Gastroesophageal sphincter (tissue), 4 donors: ENCODE measurements at regions not wholly inside any gene's neighbourhood (a gene's known extent, or its start where the extent isn't known, plus 50 kb on each side); places are given as distances from the start of the nearest gene placed in this dataset.

ENCODE experiments used
- ATAC-seq: fragments of 150-250 bp; one replicate; pipeline ENCODE4 v1.9.1; 2016; ENCODE audit warnings: mild to moderate bottlenecking, moderate library complexity
- H3K27ac ChIP-seq, 4 donors: fragments of 200-600 bp; sonication (generic) in 3 of 4; 1 replicate in 3 of 4; 2 replicates in 1 of 4; pipeline ENCODE4 v1.5.1; 2016 to 2019
- H3K27me3 ChIP-seq: fragments of 200-600 bp; sonication (generic); one replicate; pipeline ENCODE4 v1.5.1; 2019
- H3K36me3 ChIP-seq, 2 donors: fragments of 200-600 bp; sonication (generic); one replicate each; pipeline ENCODE4 v1.5.1; 2019; ENCODE audit warnings: control low read depth in 1 of 2
- H3K4me1 ChIP-seq, 3 donors: fragments of 200-600 bp; sonication (generic); 1 replicate in 2 of 3; 2 replicates in 1 of 3; pipeline ENCODE4 v1.5.1; 2016 to 2019; ENCODE audit warnings: control low read depth in 2 of 3
- H3K4me3 ChIP-seq, 2 donors: fragments of 200-600 bp; sonication (generic); one replicate each; pipeline ENCODE4 v1.5.1; 2019; ENCODE audit warnings: mild to moderate bottlenecking in 1 of 2, moderate library complexity in 1 of 2
- H3K9me3 ChIP-seq, 3 donors: fragments of 200-600 bp; sonication (generic); one replicate each; pipeline ENCODE4 v1.5.1; 2017 to 2019; ENCODE audit warnings: control low read depth in 2 of 3
- CTCF ChIP-seq, 4 experiments: fragments of 200-600 bp in 2 of 4; fragments of 450-650 bp in 2 of 4; sonication (generic) in 1 of 4; IDR thresholded peaks; one replicate each; pipeline ENCODE4 v1.5.1; 2017 to 2019; ENCODE audit warnings: antibody characterized with exemption in 4 of 4, mild to moderate bottlenecking in 2 of 4, moderate library complexity in 2 of 4
- EP300 ChIP-seq: sonication (generic); formaldehyde crosslinking; IDR thresholded peaks from one replicate; pipeline ENCODE4 v1.6.1; 2017; ENCODE audit warnings: antibody characterized with exemption, mild to moderate bottlenecking
- POLR2A ChIP-seq, 2 donors: fragments of 450-650 bp; IDR thresholded peaks; one replicate each; pipeline ENCODE4 v1.6.1; 2017; ENCODE audit warnings: antibody characterized with exemption in 2 of 2, mild to moderate bottlenecking in 2 of 2, moderate library complexity in 1 of 2
- POLR2AphosphoS5 ChIP-seq: sonication (generic); formaldehyde crosslinking; IDR thresholded peaks from one replicate; pipeline ENCODE4 v1.6.1; 2017; ENCODE audit warnings: antibody characterized with exemption
- WGBS, 2 donors: methylation state at CpG; one replicate each; pipeline ENCODE4 v1.1.5; 2018; ENCODE audit warnings: low coverage in 1 of 2; 5-methylcytosine and 5-hydroxymethylcytosine counted together

GRCh38 chr3:40704224-40704623, 179.5 kb downstream of the ZNF621 start:
- WGBS, 2 donors, result 55 to 78% methylated on average over 1 of the region's 1 CpG
- ATAC-seq, result no peak
- no peak overlapping the region for H3K27ac ChIP-seq
- no peaks in the 10 kb centered on the region for H3K4me1 ChIP-seq
- H3K9me3 ChIP-seq, result peaks cover 0 to 15% (median 0%) of the 10 kb centered on the region in 3 donors
- H3K27me3 ChIP-seq, result no peaks in the 10 kb centered on the region
- no peaks in the 10 kb centered on the region for H3K36me3 ChIP-seq
- no peak for TF ChIP-seq POLR2AphosphoS5
- TF ChIP-seq POLR2A (IDR thresholded peaks at IDR 0.05), result no peak
- no peak for TF ChIP-seq EP300
- TF ChIP-seq CTCF (IDR thresholded peaks at IDR 0.05), result no peak
- H3K4me3 ChIP-seq, result no peak overlapping the region

- Histone ChIP-seq H3K4me1 (no peaks in the 10 kb centered on the region), H3K4me3 (no peak overlapping the region), H3K27ac (no peak overlapping the region), H3K36me3 (no peaks in the 10 kb centered on the region), H3K9me3 (peaks cover 0 to 15% (median 0%) of the 10 kb centered on the region in 3 donors), H3K27me3 (no peaks in the 10 kb centered on the region)
- TF ChIP-seq POLR2A (IDR thresholded peaks at IDR 0.05) (no peak), POLR2AphosphoS5 (no peak), CTCF (IDR thresholded peaks at IDR 0.05) (no peak), EP300 (no peak)
- no peak for ATAC-seq
Measured at GRCh38 chr3:40705663-40706062, 180.9 kb downstream of the ZNF621 start.

GRCh38 chr3:40713306-40713705, 188.5 kb downstream of the ZNF621 start:
- no peaks in the 10 kb centered on the region for H3K36me3 ChIP-seq
- no peak overlapping the region for H3K27ac ChIP-seq
- ATAC-seq, result no peak
- no peaks in the 10 kb centered on the region for H3K9me3 ChIP-seq
- no peak for TF ChIP-seq POLR2A (IDR thresholded peaks at IDR 0.05)
- no peak for TF ChIP-seq POLR2AphosphoS5
- TF ChIP-seq CTCF (IDR thresholded peaks at IDR 0.05), result no peak
- TF ChIP-seq EP300, result no peak
- H3K27me3 ChIP-seq, result no peaks in the 10 kb centered on the region
- peaks cover 0 to 12% (median 0%) of the 10 kb centered on the region in 3 donors for H3K4me1 ChIP-seq
- no peak overlapping the region for H3K4me3 ChIP-seq

GRCh38 chr3:40713795-40714194, 189.0 kb downstream of the ZNF621 start:
- TF ChIP-seq POLR2AphosphoS5, result no peak
- TF ChIP-seq CTCF (IDR thresholded peaks at IDR 0.05), result no peak
- TF ChIP-seq EP300, result no peak
- no peak for TF ChIP-seq POLR2A (IDR thresholded peaks at IDR 0.05)
- Histone ChIP-seq H3K27me3 (no peaks in the 10 kb centered on the region), H3K4me1 (peaks cover 0 to 12% (median 0%) of the 10 kb centered on the region in 3 donors), H3K36me3 (no peaks in the 10 kb centered on the region), H3K4me3 (no peak overlapping the region), H3K27ac (no peak overlapping the region), H3K9me3 (no peaks in the 10 kb centered on the region)
- 68 to 71% methylated on average over 5 to 6 of the region's 6 CpGs for WGBS, 2 donors
- no peak for ATAC-seq

- Histone ChIP-seq H3K36me3 (no peaks in the 10 kb centered on the region), H3K27me3 (no peaks in the 10 kb centered on the region), H3K9me3 (no peaks in the 10 kb centered on the region), H3K4me3 (no peak overlapping the region), H3K27ac (no peak overlapping the region), H3K4me1 (peaks cover 0 to 12% (median 0%) of the 10 kb centered on the region in 3 donors)
- TF ChIP-seq CTCF (IDR thresholded peaks at IDR 0.05) (no peak), EP300 (no peak), POLR2AphosphoS5 (no peak), POLR2A (IDR thresholded peaks at IDR 0.05) (no peak)
- 67 to 70% methylated on average over 2 to 9 of the region's 10 CpGs for WGBS, 2 donors
- ATAC-seq, result no peak
Measured at GRCh38 chr3:40714771-40715345, 190.1 kb downstream of the ZNF621 start.
